ENCODE measurements at regions not wholly inside any gene's neighbourhood (a gene's known extent, or its start where the extent isn't known, plus 50 kb on each side); places are given as distances from the start of the nearest gene placed in this dataset.

DNA sequence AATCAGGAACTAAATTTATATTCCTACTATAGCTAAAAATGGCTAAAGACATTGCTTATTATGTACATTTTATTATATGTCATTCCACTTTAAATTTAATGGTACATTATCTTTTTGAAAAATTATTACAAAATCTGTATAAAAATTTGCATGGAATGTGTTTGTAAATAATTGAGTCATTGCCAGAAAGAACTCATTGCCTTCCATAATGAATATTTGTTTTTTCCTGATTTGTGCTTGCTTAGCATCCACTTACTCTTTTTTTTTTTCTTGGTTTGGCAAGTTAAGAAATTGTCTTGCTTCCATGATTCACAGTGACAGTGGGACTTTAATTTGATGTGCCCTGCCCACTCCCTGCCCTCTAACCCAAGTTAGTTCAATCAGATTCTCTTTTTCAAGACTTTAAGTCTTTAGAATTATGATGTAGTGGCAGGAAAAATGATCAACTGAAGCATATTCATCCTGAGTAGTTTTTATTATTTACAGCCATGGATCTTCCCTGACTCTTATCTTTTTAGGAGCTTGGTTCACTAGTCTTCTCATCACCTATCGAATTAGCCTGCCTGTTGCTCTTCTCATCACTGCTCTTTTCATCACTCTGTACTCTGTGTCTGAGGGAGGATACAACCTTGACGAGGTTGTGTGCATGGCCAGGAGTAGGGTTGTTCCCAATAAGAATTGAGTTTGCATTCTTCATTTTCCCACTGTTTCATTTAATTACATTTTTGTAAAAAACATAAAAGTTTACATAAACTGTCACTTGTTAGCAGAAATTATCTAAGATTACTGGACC, 442.0 kb downstream of the BTG1 start:
- TF ChIP-seq CTCF (IDR thresholded peaks at IDR 0.05; ENCODE audit: low read depth, low read length, missing input control) = no peak
- TF ChIP-seq, protein P1, sequence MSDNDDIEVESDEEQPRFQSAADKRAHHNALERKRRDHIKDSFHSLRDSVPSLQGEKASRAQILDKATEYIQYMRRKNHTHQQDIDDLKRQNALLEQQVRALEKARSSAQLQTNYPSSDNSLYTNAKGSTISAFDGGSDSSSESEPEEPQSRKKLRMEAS (IDR thresholded peaks at IDR 0.05) = no peak

All from liver (tissue), 2 donors.